ENCODE measurements at regions not wholly inside any gene's neighbourhood (a gene's known extent, or its start where the extent isn't known, plus 50 kb on each side); places are given as distances from the start of the nearest gene placed in this dataset.

DNA sequence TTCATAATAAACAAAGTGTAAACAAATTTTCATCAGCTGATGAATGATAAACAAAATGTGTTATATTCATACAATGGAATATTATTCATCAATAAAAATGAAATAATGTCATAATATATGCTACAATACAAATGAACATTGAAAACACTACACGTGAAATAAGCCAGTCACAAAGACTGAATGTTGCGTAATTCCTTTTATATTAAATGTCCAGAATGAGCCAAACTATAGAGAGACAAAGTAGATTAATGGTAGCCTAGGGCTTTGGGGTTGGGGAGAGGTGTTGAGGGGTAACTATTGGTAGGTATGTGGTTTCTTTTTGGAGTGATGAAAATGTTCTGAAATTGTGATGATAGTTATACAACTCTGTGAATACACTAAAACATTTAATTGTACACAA is 292.9 kb upstream of the PDZRN3 start:
- Histone ChIP-seq H3K4me2 (ENCODE audit: low read length) (no peak overlapping the region), H3K9me2 (replicated peaks; ENCODE audit: control insufficient read depth, low read length) (no peaks in the 10 kb centered on the region), H3K9me3 (ENCODE audit: control insufficient read depth, insufficient read depth, low read length) (no peaks in the 10 kb centered on the region)

DNA sequence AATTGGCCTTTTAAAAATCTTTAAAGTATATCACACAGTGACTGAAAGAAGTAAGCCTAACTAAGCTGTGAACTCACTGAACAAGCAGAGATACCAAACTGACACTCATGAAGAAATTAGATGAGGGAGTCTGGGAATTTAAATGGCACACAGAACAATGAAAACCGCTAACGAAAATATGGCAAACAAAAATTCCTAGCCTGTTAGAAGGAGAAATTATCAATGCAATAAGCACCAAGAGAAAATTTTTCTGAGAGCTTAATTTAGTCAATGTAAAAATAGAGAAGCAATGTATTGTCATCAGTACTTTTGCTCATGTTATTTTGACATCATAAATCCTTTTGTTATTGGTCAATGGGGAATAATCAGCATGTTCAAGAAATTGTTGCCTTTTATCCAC is 291.1 kb upstream of the PDZRN3 start:
- H3K27ac ChIP-seq (ENCODE audit: low read depth, low read length): no peak overlapping the region
- H3K4me1 ChIP-seq (ENCODE audit: control insufficient read depth, low read length): no peaks in the 10 kb centered on the region
- H3K9me3 ChIP-seq (ENCODE audit: control insufficient read depth, insufficient read depth, low read length): no peaks in the 10 kb centered on the region
- H3F3A ChIP-seq (ENCODE audit: control insufficient read depth, insufficient read depth): no peaks in the 10 kb centered on the region
- H3K9me2 ChIP-seq (replicated peaks; ENCODE audit: control insufficient read depth, low read length): no peaks in the 10 kb centered on the region
- H3K27me3 ChIP-seq (ENCODE audit: control insufficient read depth, low read length): no peaks in the 10 kb centered on the region
- no peaks in the 10 kb centered on the region for H3K79me2 ChIP-seq (ENCODE audit: control insufficient read depth, low read length)
- no peak for TF ChIP-seq EZH2phosphoT487 (IDR thresholded peaks at IDR 0.05; ENCODE audit: borderline replicate concordance, low read length)
- TF ChIP-seq, protein P1, sequence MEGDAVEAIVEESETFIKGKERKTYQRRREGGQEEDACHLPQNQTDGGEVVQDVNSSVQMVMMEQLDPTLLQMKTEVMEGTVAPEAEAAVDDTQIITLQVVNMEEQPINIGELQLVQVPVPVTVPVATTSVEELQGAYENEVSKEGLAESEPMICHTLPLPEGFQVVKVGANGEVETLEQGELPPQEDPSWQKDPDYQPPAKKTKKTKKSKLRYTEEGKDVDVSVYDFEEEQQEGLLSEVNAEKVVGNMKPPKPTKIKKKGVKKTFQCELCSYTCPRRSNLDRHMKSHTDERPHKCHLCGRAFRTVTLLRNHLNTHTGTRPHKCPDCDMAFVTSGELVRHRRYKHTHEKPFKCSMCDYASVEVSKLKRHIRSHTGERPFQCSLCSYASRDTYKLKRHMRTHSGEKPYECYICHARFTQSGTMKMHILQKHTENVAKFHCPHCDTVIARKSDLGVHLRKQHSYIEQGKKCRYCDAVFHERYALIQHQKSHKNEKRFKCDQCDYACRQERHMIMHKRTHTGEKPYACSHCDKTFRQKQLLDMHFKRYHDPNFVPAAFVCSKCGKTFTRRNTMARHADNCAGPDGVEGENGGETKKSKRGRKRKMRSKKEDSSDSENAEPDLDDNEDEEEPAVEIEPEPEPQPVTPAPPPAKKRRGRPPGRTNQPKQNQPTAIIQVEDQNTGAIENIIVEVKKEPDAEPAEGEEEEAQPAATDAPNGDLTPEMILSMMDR (IDR thresholded peaks at IDR 0.05; ENCODE audit: low read depth, low read length, poor library complexity, severe bottlenecking): no peak
- H3K36me3 ChIP-seq (ENCODE audit: control insufficient read depth, low read length): no peaks in the 10 kb centered on the region
- no peak overlapping the region for H3K4me2 ChIP-seq (ENCODE audit: low read length)
- no peak overlapping the region for H3K4me3 ChIP-seq (ENCODE audit: low read length)
- H4K20me1 ChIP-seq (ENCODE audit: control insufficient read depth, insufficient read depth, low read depth, low read length): no peaks in the 10 kb centered on the region

More for the DNA sequence above, 292.9 kb upstream of the PDZRN3 start:
- TF ChIP-seq, protein P1 (IDR thresholded peaks at IDR 0.05; ENCODE audit: low read depth, low read length, poor library complexity, severe bottlenecking): no peak
- TF ChIP-seq EZH2phosphoT487 (IDR thresholded peaks at IDR 0.05; ENCODE audit: borderline replicate concordance, low read length): no peak
- Histone ChIP-seq H3K27me3 (ENCODE audit: control insufficient read depth, low read length) (no peaks in the 10 kb centered on the region), H3K36me3 (ENCODE audit: control insufficient read depth, low read length) (no peaks in the 10 kb centered on the region), H3K79me2 (ENCODE audit: control insufficient read depth, low read length) (no peaks in the 10 kb centered on the region), H3K4me1 (ENCODE audit: control insufficient read depth, low read length) (no peaks in the 10 kb centered on the region), H3K4me3 (ENCODE audit: low read length) (no peak overlapping the region), H3F3A (ENCODE audit: control insufficient read depth, insufficient read depth) (no peaks in the 10 kb centered on the region), H3K27ac (ENCODE audit: low read depth, low read length) (no peak overlapping the region), H4K20me1 (ENCODE audit: control insufficient read depth, insufficient read depth, low read depth, low read length) (no peaks in the 10 kb centered on the region)

DNA sequence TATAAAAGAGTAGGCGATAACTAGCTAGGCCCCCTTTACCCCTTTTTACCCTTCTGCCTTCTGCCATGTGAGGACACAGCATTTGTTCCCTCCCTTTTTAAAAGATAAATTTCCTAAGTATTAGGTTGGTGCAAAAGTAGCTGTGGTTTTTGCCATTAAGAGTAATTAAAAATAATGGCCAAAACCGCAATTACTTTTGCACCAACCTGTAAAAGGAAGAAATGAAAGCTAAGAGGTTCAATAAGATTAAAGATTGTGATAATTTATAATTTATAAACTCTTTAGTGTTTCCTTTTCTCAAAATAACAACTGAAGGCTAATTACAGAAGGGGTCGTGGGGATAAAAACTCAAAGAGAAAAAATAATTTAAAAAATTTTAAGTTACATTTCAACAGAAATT is 283.5 kb upstream of the PDZRN3 start:
- TF ChIP-seq EZH2phosphoT487 (IDR thresholded peaks at IDR 0.05; ENCODE audit: borderline replicate concordance, low read length): no peak
- TF ChIP-seq, protein P1 (IDR thresholded peaks at IDR 0.05; ENCODE audit: low read depth, low read length, poor library complexity, severe bottlenecking): no peak
- no peaks in the 10 kb centered on the region for H3K79me2 ChIP-seq (ENCODE audit: control insufficient read depth, low read length)
- no peaks in the 10 kb centered on the region for H3K9me3 ChIP-seq (ENCODE audit: control insufficient read depth, insufficient read depth, low read length)
- H3K9me2 ChIP-seq (replicated peaks; ENCODE audit: control insufficient read depth, low read length): no peaks in the 10 kb centered on the region
- no peak overlapping the region for H3K4me2 ChIP-seq (ENCODE audit: low read length)
- no peaks in the 10 kb centered on the region for H3K27me3 ChIP-seq (ENCODE audit: control insufficient read depth, low read length)
- no peak overlapping the region for H3K4me3 ChIP-seq (ENCODE audit: low read length)
- no peaks in the 10 kb centered on the region for H3F3A ChIP-seq (ENCODE audit: control insufficient read depth, insufficient read depth)
- H3K27ac ChIP-seq (ENCODE audit: low read depth, low read length): no peak overlapping the region
- H3K4me1 ChIP-seq (ENCODE audit: control insufficient read depth, low read length): no peaks in the 10 kb centered on the region
- H4K20me1 ChIP-seq (ENCODE audit: control insufficient read depth, insufficient read depth, low read depth, low read length): no peaks in the 10 kb centered on the region
- no peaks in the 10 kb centered on the region for H3K36me3 ChIP-seq (ENCODE audit: control insufficient read depth, low read length)

DNA sequence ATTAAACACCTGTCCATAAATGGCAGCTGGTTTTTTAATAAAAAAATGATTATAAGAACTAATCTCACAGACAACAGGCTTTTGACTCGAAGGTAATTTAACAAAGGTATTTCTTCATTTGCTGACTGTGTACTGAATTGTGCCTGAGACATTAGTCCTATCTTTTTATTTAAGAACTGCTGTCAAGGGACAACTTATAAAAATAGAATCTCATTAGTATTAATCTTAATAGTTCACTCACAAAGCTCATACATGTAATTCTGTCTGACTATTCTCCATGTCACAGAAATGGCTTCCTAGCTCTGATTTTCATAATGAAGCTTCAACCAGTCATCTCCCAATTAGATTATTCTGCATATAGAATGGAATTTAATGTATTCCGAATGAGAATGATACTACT is 276.9 kb upstream of the PDZRN3 start:
- H3K4me2 ChIP-seq (ENCODE audit: low read length): no peak overlapping the region
- no peaks in the 10 kb centered on the region for H3K4me1 ChIP-seq (ENCODE audit: control insufficient read depth, low read length)
- H3K9me2 ChIP-seq (replicated peaks; ENCODE audit: control insufficient read depth, low read length): no peaks in the 10 kb centered on the region
- no peaks in the 10 kb centered on the region for H4K20me1 ChIP-seq (ENCODE audit: control insufficient read depth, insufficient read depth, low read depth, low read length)
- no peaks in the 10 kb centered on the region for H3F3A ChIP-seq (ENCODE audit: control insufficient read depth, insufficient read depth)
- no peaks in the 10 kb centered on the region for H3K79me2 ChIP-seq (ENCODE audit: control insufficient read depth, low read length)
- H3K9me3 ChIP-seq (ENCODE audit: control insufficient read depth, insufficient read depth, low read length): no peaks in the 10 kb centered on the region
- H3K4me3 ChIP-seq (ENCODE audit: low read length): no peak overlapping the region
- no peaks in the 10 kb centered on the region for H3K36me3 ChIP-seq (ENCODE audit: control insufficient read depth, low read length)
- no peak overlapping the region for H3K27ac ChIP-seq (ENCODE audit: low read depth, low read length)
- H3K27me3 ChIP-seq (ENCODE audit: control insufficient read depth, low read length): no peaks in the 10 kb centered on the region
- TF ChIP-seq, protein P1 (IDR thresholded peaks at IDR 0.05; ENCODE audit: low read depth, low read length, poor library complexity, severe bottlenecking): no peak
